ENCODE measurements at regions not wholly inside any gene's neighbourhood (a gene's known extent, or its start where the extent isn't known, plus 50 kb on each side); places are given as distances from the start of the nearest gene placed in this dataset.

GRCh38 chr1:239016337-239016736 lies 370.0 kb upstream of the CHRM3 start:
- TF ChIP-seq PRDM4 (tag by site-specific recombination; IDR thresholded peaks at IDR 0.05) (no peak), ZNF121 (tag by site-specific recombination; IDR thresholded peaks at IDR 0.05) (no peak), CTCF (tag by site-specific recombination; IDR thresholded peaks at IDR 0.05) (no peak), ZNF843 (tag by site-specific recombination; IDR thresholded peaks at IDR 0.05) (no peak)
